ENCODE measurements at regions not wholly inside any gene's neighbourhood (a gene's known extent, or its start where the extent isn't known, plus 50 kb on each side); places are given as distances from the start of the nearest gene placed in this dataset.

DNA sequence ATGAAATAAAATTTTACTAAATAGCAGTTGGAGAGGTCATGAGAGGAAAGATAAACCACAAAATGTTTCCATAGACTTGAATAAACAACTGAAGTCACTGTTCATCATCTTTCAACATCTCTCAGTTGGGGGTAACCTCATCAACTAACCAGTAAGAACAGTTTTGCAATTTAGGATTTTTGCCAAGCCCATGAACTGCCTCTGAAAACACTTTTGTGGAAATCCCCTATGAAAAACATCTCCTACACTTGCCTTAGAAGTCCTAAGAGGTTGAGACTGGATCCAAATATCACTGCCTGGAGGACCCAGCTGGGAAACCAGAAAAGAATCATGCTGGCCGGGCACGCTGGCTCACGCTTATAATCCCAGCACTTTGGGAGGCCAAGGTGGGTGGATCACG lies 273.1 kb downstream of the C12orf50 start:
- no peak for TF ChIP-seq CTCF (IDR thresholded peaks at IDR 0.05)
- TF ChIP-seq EZH2 (IDR thresholded peaks at IDR 0.05; ENCODE audit: borderline replicate concordance, insufficient read depth, low read depth, low read length, poor library complexity, severe bottlenecking), result no peak

Data from B cell (primary cell).